ENCODE measurements at regions not wholly inside any gene's neighbourhood (a gene's known extent, or its start where the extent isn't known, plus 50 kb on each side); places are given as distances from the start of the nearest gene placed in this dataset.

- H3K27me3 Mint-ChIP-seq: peaks cover 6% of the 10 kb centered on the region
- no peaks in the 10 kb centered on the region for H3K9me3 Mint-ChIP-seq
- no peaks in the 10 kb centered on the region for H3K36me3 Mint-ChIP-seq
- H3K27ac Mint-ChIP-seq: no peak overlapping the region
- H3K4me1 Mint-ChIP-seq: peaks cover 5% of the 10 kb centered on the region
- no peak overlapping the region for H3K4me3 Mint-ChIP-seq
- DNase-seq: no peak
Observed at GRCh38 chr2:105563000-105563719, 164.3 kb upstream of the FHL2 start.

- peaks cover 9% of the 10 kb centered on the region for H3K27me3 Mint-ChIP-seq
- H3K4me1 Mint-ChIP-seq: no peaks in the 10 kb centered on the region
- no peak overlapping the region for H3K27ac Mint-ChIP-seq
- no peaks in the 10 kb centered on the region for H3K9me3 Mint-ChIP-seq
- no peak for DNase-seq
- no peaks in the 10 kb centered on the region for H3K36me3 Mint-ChIP-seq
- H3K4me3 Mint-ChIP-seq: no peak overlapping the region
Observed at GRCh38 chr2:105561401-105561800, 162.6 kb upstream of the FHL2 start.

GRCh38 chr2:105560157-105560556 lies 161.3 kb upstream of the FHL2 start:
- Mint-ChIP-seq H3K9me3 (no peaks in the 10 kb centered on the region), H3K27me3 (peaks cover 9% of the 10 kb centered on the region), H3K4me3 (no peak overlapping the region), H3K36me3 (no peaks in the 10 kb centered on the region), H3K4me1 (no peaks in the 10 kb centered on the region), H3K27ac (no peak overlapping the region)
- no peak for DNase-seq

- DNase-seq: no peak
- no peaks in the 10 kb centered on the region for H3K4me1 Mint-ChIP-seq
- H3K36me3 Mint-ChIP-seq: no peaks in the 10 kb centered on the region
- H3K4me3 Mint-ChIP-seq: no peak overlapping the region
- no peaks in the 10 kb centered on the region for H3K9me3 Mint-ChIP-seq
- no peak overlapping the region for H3K27ac Mint-ChIP-seq
- H3K27me3 Mint-ChIP-seq: peaks cover 9% of the 10 kb centered on the region
Observed at GRCh38 chr2:105557021-105557920, 158.4 kb upstream of the FHL2 start.

GRCh38 chr2:105556366-105556765 lies 157.5 kb upstream of the FHL2 start:
- no peak for DNase-seq
- Mint-ChIP-seq H3K27me3 (peaks cover 9% of the 10 kb centered on the region), H3K4me3 (no peak overlapping the region), H3K4me1 (no peaks in the 10 kb centered on the region), H3K36me3 (no peaks in the 10 kb centered on the region), H3K9me3 (no peaks in the 10 kb centered on the region), H3K27ac (no peak overlapping the region)

- H3K27me3 Mint-ChIP-seq: peaks cover 9% of the 10 kb centered on the region
- no peaks in the 10 kb centered on the region for H3K36me3 Mint-ChIP-seq
- H3K27ac Mint-ChIP-seq: no peak overlapping the region
- DNase-seq: no peak
- no peaks in the 10 kb centered on the region for H3K9me3 Mint-ChIP-seq
- H3K4me3 Mint-ChIP-seq: no peak overlapping the region
- no peaks in the 10 kb centered on the region for H3K4me1 Mint-ChIP-seq
Observed at GRCh38 chr2:105554235-105554634, 155.4 kb upstream of the FHL2 start.

GRCh38 chr2:105553538-105554196 lies 154.8 kb upstream of the FHL2 start:
- Mint-ChIP-seq H3K27me3 (peaks cover 5% of the 10 kb centered on the region), H3K4me1 (no peaks in the 10 kb centered on the region), H3K36me3 (no peaks in the 10 kb centered on the region), H3K4me3 (no peak overlapping the region), H3K9me3 (no peaks in the 10 kb centered on the region), H3K27ac (no peak overlapping the region)
- DNase-seq: no peak

GRCh38 chr2:105546628-105546974 lies 147.8 kb upstream of the FHL2 start:
- H3K9me3 Mint-ChIP-seq: no peaks in the 10 kb centered on the region
- peaks cover 4% of the 10 kb centered on the region for H3K4me1 Mint-ChIP-seq
- DNase-seq: no peak
- H3K27me3 Mint-ChIP-seq: no peaks in the 10 kb centered on the region
- no peaks in the 10 kb centered on the region for H3K36me3 Mint-ChIP-seq
- H3K4me3 Mint-ChIP-seq: no peak overlapping the region
- no peak overlapping the region for H3K27ac Mint-ChIP-seq

GRCh38 chr2:105545730-105546627 lies 147.1 kb upstream of the FHL2 start:
- no peaks in the 10 kb centered on the region for H3K36me3 Mint-ChIP-seq
- peak; percentile 63 for DNase-seq
- peaks cover 4% of the 10 kb centered on the region for H3K4me1 Mint-ChIP-seq
- H3K9me3 Mint-ChIP-seq: no peaks in the 10 kb centered on the region
- H3K27me3 Mint-ChIP-seq: no peaks in the 10 kb centered on the region
- no peak overlapping the region for H3K4me3 Mint-ChIP-seq
- H3K27ac Mint-ChIP-seq: no peak overlapping the region

GRCh38 chr2:105544591-105545377 lies 145.9 kb upstream of the FHL2 start:
- H3K27ac Mint-ChIP-seq: no peak overlapping the region
- no peaks in the 10 kb centered on the region for H3K27me3 Mint-ChIP-seq
- no peak for DNase-seq
- no peaks in the 10 kb centered on the region for H3K9me3 Mint-ChIP-seq
- H3K4me3 Mint-ChIP-seq: no peak overlapping the region
- H3K4me1 Mint-ChIP-seq: peaks cover 4% of the 10 kb centered on the region
- H3K36me3 Mint-ChIP-seq: no peaks in the 10 kb centered on the region

GRCh38 chr2:105541189-105542050 lies 142.6 kb upstream of the FHL2 start:
- no peak for DNase-seq
- H3K9me3 Mint-ChIP-seq: no peaks in the 10 kb centered on the region
- H3K27ac Mint-ChIP-seq: no peak overlapping the region
- no peak overlapping the region for H3K4me3 Mint-ChIP-seq
- H3K36me3 Mint-ChIP-seq: no peaks in the 10 kb centered on the region
- peaks cover 7% of the 10 kb centered on the region for H3K27me3 Mint-ChIP-seq
- peaks cover 4% of the 10 kb centered on the region for H3K4me1 Mint-ChIP-seq

GRCh38 chr2:105540642-105541041 lies 141.8 kb upstream of the FHL2 start:
- Mint-ChIP-seq H3K4me3 (no peak overlapping the region), H3K27ac (no peak overlapping the region)
- DNase-seq: no peak

GRCh38 chr2:105539331-105539730 lies 140.5 kb upstream of the FHL2 start:
- H3K27me3 Mint-ChIP-seq: peaks cover 11% of the 10 kb centered on the region
- no peaks in the 10 kb centered on the region for H3K9me3 Mint-ChIP-seq
- no peak overlapping the region for H3K27ac Mint-ChIP-seq
- no peak for DNase-seq
- no peaks in the 10 kb centered on the region for H3K4me1 Mint-ChIP-seq
- H3K36me3 Mint-ChIP-seq: no peaks in the 10 kb centered on the region
- H3K4me3 Mint-ChIP-seq: no peak overlapping the region

More at GRCh38 chr2:105540642-105541041, 141.8 kb upstream of the FHL2 start:
- no peaks in the 10 kb centered on the region for H3K36me3 Mint-ChIP-seq
- H3K9me3 Mint-ChIP-seq: no peaks in the 10 kb centered on the region
- H3K27me3 Mint-ChIP-seq: peaks cover 7% of the 10 kb centered on the region
- H3K4me1 Mint-ChIP-seq: peaks cover 1% of the 10 kb centered on the region

All from activated naive CD8-positive, alpha-beta T cell treated with anti-CD3 and anti-CD28 coated beads for 36 hours (primary cell).